GDM1 (cell line): ENCODE measurements at regions not wholly inside any gene's neighbourhood (a gene's known extent, or its start where the extent isn't known, plus 50 kb on each side); places are given as distances from the start of the nearest gene placed in this dataset.

Source experiments
- DNase-seq: peaks from one replicate; lab custom pipeline; 2025; lab: John Stamatoyannopoulos, UW

- no peak for DNase-seq
Observed at GRCh38 chr5:87872986-87873385, 395.7 kb downstream of the TMEM161B start.

- DNase-seq, result no peak
Observed at GRCh38 chr5:87868792-87869191, 399.9 kb downstream of the TMEM161B start.

GRCh38 chr5:87867281-87867680 is 401.4 kb downstream of the TMEM161B start:
- no peak for DNase-seq

GRCh38 chr5:87853541-87853940 is 415.1 kb downstream of the TMEM161B start:
- DNase-seq, result no peak

- DNase-seq, result no peak
Observed at GRCh38 chr5:87851603-87852002, 417.0 kb downstream of the TMEM161B start.

GRCh38 chr5:87850843-87851242 is 417.8 kb downstream of the TMEM161B start:
- DNase-seq, result no peak

GRCh38 chr5:87845734-87846133 is 422.9 kb downstream of the TMEM161B start:
- DNase-seq, result no peak

- DNase-seq, result no peak
Observed at GRCh38 chr5:87844866-87845265, 423.8 kb downstream of the TMEM161B start.

GRCh38 chr5:87844449-87844848 is 424.2 kb downstream of the TMEM161B start:
- DNase-seq, result no peak

- no peak for DNase-seq
Observed at GRCh38 chr5:87836696-87837095, 424.0 kb upstream of the CCNH start.

- DNase-seq, result no peak
Observed at GRCh38 chr5:87831499-87831898, 418.8 kb upstream of the CCNH start.

- no peak for DNase-seq
Observed at GRCh38 chr5:87829217-87829551, 416.5 kb upstream of the CCNH start.

- DNase-seq, result no peak
Observed at GRCh38 chr5:87828545-87829216, 416.0 kb upstream of the CCNH start.

GRCh38 chr5:87827539-87827938 is 414.8 kb upstream of the CCNH start:
- DNase-seq, result no peak

GRCh38 chr5:87826507-87826906 is 413.8 kb upstream of the CCNH start:
- DNase-seq, result no peak

- DNase-seq, result no peak
Observed at GRCh38 chr5:87825583-87825982, 412.9 kb upstream of the CCNH start.

GRCh38 chr5:87807783-87808182 is 395.1 kb upstream of the CCNH start:
- no peak for DNase-seq

GRCh38 chr5:87803352-87803751 is 390.6 kb upstream of the CCNH start:
- no peak for DNase-seq

GRCh38 chr5:87791869-87792268 is 379.1 kb upstream of the CCNH start:
- no peak for DNase-seq

GRCh38 chr5:87788416-87788815 is 375.7 kb upstream of the CCNH start:
- no peak for DNase-seq

- DNase-seq, result no peak
Observed at GRCh38 chr5:87787625-87788256, 375.0 kb upstream of the CCNH start.

- DNase-seq, result no peak
Observed at GRCh38 chr5:87787086-87787485, 374.4 kb upstream of the CCNH start.

GRCh38 chr5:87786471-87786870 is 373.7 kb upstream of the CCNH start:
- no peak for DNase-seq
